ENCODE measurements at regions not wholly inside any gene's neighbourhood (a gene's known extent, or its start where the extent isn't known, plus 50 kb on each side); places are given as distances from the start of the nearest gene placed in this dataset.

GRCh38 chr21:16619281-16619680 is 889.5 kb downstream of the USP25 start:
- no peak for TF ChIP-seq EZH2 (IDR thresholded peaks at IDR 0.05; ENCODE audit: insufficient read depth, poor library complexity, severe bottlenecking)
- no peak for TF ChIP-seq EZH2phosphoT487 (IDR thresholded peaks at IDR 0.05; ENCODE audit: insufficient read depth, low read depth)

All from GM23248 (cell line).